ENCODE measurements at regions not wholly inside any gene's neighbourhood (a gene's known extent, or its start where the extent isn't known, plus 50 kb on each side); places are given as distances from the start of the nearest gene placed in this dataset.
A peak's percentile ranks its signal among the peaks of the same experiment; 100 is the strongest.
"Not testable (repeated sequence)": the region's sequence is repeated elsewhere in the genome, so short reads cannot be mapped to it uniquely, and the experiment has no call there.

DNA sequence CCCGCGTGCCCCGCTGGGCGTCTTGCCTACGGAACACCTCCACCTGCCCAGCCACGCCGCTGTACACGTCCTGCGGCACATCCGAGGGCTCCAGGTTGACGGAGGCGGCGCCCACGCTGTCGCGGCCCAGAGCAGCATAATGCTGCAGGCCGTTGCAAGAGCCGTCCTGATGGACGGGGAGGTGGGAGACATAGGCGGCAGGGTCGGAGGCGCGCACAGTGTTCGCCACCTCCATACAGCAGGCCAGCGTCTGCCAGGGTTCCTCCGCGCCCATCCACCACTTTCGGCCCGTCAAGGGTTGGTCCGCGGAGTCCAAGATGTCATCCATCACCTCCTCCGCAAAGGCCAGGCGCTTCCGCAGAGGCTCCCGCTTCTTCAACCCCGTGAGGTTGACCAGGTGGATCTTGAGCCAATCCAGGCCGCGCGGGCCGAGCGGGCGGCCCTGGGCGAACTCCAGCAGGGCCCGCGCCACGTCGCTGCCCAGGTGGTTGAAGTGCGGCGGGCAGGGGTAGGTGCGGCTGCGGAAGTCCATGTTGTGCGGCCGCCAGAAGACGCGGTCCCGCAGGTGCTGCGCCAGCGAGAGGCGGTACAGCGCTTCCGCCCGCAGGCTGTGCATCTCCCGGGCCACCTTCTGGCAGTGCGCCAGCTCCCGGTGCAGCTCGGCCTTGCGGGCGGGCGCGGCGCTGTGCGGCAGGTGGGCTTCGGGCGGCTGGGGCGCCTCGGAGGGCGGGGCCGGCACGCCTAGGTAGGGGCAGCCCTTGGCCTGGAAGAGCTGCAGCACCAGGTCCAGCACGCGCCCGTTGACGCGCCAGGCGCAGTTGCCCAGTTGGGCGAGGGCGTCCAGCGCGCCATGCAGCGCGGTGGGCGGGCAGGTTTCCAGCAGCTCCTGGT, 72.9 kb upstream of the MED13 start:
- H3K36me3 Mint-ChIP-seq (ENCODE audit: low read depth); H3K4me3 Mint-ChIP-seq; H3K4me1 Mint-ChIP-seq; H3K9me3 Mint-ChIP-seq; CTCF ChIA-PET; H3K27ac Mint-ChIP-seq; POLR2A ChIA-PET: not testable (repeated sequence)
- DNase-seq = peak; percentile 16
- peaks cover 29% of the 10 kb centered on the region for H3K27me3 Mint-ChIP-seq

DNA sequence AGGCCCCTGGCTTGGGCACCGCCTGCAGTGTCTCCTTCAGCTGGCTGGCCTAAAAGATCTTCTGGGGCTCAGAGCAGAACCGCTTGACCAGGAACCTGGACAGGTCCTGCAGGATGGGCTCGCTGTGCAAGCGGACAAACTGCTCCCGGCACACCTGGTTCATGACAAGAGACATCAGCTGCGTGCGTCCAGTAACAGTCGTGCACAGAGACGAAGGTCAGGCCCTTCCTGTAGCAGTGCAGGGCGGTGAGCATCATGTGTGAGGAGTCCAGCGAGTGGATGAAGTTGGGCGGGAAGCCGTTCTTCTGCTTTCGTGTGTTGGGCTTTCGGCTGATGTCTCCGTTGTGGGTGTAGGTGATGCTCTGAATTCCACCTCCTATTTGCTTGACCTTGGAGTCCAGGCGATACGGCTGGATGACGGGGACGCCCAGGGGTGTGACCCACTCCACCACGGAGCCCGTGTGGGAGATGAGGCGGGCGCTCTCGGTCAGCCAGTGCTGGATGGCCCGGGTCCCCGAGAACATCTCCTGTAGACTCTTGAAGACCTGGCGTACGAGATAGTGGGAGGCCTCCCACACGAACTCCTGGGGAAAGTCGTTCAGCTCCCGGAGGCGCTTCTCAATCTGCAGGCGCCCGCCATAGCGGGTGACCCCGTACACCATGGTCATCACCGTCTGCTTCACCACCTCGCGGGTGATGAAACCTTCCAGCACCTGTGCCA, 72.1 kb upstream of the MED13 start:
- H3K27ac Mint-ChIP-seq; DNase-seq; H3K36me3 Mint-ChIP-seq (ENCODE audit: low read depth); POLR2A ChIA-PET; H3K4me1 Mint-ChIP-seq; H3K4me3 Mint-ChIP-seq; H3K9me3 Mint-ChIP-seq: not testable (repeated sequence)
- peaks cover 29% of the 10 kb centered on the region for H3K27me3 Mint-ChIP-seq
- CTCF ChIA-PET = interaction anchor here (1.0 kb wide), 1 partner anchor 9 kb away, joined by 3 read pairs; no protein-coding TSS in a partner anchor

DNA sequence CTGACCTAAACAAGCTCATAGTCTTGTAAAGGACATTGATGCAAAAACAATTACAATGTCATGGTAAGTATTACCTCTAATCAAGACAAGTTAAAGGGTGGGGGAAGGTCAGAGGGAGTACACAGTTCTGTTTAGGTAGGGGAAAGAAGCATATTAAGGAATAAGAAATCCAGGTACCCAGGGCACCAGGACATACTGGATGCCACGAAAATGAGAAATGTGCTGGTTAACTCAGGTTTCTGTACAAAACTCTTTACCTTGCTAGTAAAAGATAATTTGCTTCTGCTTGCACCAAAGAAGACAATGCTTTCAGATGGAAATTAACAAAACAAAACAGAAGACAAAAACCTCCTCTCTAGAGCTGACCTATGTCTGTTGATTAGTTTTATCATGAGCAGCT, 70.7 kb upstream of the MED13 start:
- no peak for DNase-seq
- no peak overlapping the region for H3K27ac Mint-ChIP-seq
- POLR2A ChIA-PET = no interaction called here
- H3K4me3 Mint-ChIP-seq = no peak overlapping the region
- no peaks in the 10 kb centered on the region for H3K4me1 Mint-ChIP-seq
- no peaks in the 10 kb centered on the region for H3K9me3 Mint-ChIP-seq
- CTCF ChIA-PET = no interaction called here
- no peaks in the 10 kb centered on the region for H3K36me3 Mint-ChIP-seq (ENCODE audit: low read depth)
- H3K27me3 Mint-ChIP-seq = peaks cover 26% of the 10 kb centered on the region

DNA sequence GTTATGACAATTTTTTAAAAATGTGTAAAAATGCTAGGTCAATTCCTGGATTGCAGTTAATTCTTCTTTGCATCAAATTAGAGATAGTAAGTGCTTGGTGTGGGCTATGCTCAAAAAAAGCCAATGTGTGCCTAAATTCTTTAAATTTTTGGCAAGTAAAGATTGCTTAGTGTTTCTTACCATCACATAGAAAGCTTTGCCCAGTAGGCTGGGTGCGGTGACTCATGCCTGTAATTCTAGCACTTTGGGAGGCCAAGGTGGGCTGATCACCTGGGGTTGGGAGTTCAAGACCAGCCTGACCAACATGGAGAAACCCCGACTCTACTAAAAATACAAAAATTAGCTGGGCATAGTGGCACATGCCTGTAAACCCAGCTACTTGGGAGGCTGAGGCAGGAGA, 70.0 kb upstream of the MED13 start:
- H3K36me3 Mint-ChIP-seq (ENCODE audit: low read depth); H3K9me3 Mint-ChIP-seq; POLR2A ChIA-PET; DNase-seq; H3K4me1 Mint-ChIP-seq; H3K4me3 Mint-ChIP-seq; H3K27ac Mint-ChIP-seq; CTCF ChIA-PET: not testable (repeated sequence)
- H3K27me3 Mint-ChIP-seq = peaks cover 23% of the 10 kb centered on the region

DNA sequence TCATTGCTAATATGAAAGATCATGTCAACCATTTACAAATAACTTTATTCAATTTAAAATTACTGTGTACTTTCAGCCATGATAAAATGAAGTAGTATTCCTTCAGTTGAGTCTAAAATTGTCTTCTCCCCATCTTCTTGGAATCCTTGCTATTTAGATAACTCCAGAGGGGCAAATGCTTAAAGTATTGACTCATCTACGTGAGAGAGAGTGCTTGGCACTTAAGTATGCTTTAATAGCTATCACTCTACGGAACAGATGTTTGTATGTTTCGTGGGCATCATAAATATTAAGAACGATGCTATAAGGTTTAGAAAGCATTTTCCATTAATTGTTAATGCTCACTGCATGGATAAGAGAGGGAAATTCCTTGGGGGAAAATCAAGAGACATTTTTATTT, 69.3 kb upstream of the MED13 start:
- POLR2A ChIA-PET = no interaction called here
- Mint-ChIP-seq H3K4me1 (no peaks in the 10 kb centered on the region), H3K27me3 (peaks cover 22% of the 10 kb centered on the region), H3K4me3 (no peak overlapping the region), H3K36me3 (ENCODE audit: low read depth) (no peaks in the 10 kb centered on the region), H3K27ac (no peak overlapping the region), H3K9me3 (no peaks in the 10 kb centered on the region)
- CTCF ChIA-PET = no interaction called here
- no peak for DNase-seq

DNA sequence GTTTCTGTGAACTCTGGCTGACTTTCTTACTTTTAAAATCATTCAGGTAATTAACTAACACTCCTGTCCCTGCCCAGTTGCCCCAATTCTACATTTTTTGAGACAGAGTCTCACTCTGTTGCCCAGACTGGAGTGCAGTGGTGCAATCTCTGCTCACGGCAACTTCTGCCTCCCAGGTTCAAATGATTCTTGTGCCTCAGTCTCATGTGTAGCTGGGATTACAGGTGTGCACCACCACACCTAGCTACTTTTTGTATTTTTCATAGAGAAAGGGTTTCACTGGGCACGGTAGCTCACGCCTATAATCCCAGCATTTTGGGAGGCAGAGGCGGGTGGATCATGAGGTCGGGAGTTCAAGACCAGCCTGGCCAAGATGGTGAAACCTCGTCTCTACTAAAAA, 66.2 kb upstream of the MED13 start:
- H3K27ac Mint-ChIP-seq; DNase-seq; POLR2A ChIA-PET; H3K4me1 Mint-ChIP-seq; H3K4me3 Mint-ChIP-seq; CTCF ChIA-PET; H3K27me3 Mint-ChIP-seq; H3K36me3 Mint-ChIP-seq (ENCODE audit: low read depth); H3K9me3 Mint-ChIP-seq: not testable (repeated sequence)

DNA sequence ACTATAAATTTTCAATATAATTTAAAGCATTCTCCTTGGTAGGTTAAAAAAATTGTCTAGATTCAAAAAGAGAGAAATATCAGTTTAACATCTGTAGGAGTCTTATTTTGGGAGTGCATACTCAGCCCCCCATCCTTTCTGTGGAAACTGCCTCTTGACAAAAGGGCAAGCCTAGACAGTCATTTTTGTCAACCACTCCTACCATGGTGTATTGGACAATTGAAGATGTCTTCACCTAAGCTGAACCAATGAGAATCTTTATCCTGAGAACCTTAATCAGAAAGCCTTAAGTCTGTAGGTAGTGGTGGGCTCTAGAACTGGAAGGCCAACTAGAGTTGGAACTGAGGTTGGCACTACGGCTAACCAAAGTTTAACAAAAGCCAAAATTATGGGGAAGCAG, 65.7 kb upstream of the MED13 start:
- CTCF ChIA-PET = no interaction called here
- POLR2A ChIA-PET = no interaction called here
- no peaks in the 10 kb centered on the region for H3K9me3 Mint-ChIP-seq
- no peak overlapping the region for H3K27ac Mint-ChIP-seq
- no peak for DNase-seq
- peaks cover 10% of the 10 kb centered on the region for H3K27me3 Mint-ChIP-seq
- no peaks in the 10 kb centered on the region for H3K36me3 Mint-ChIP-seq (ENCODE audit: low read depth)
- H3K4me3 Mint-ChIP-seq = no peak overlapping the region
- H3K4me1 Mint-ChIP-seq = peaks cover 5% of the 10 kb centered on the region

DNA sequence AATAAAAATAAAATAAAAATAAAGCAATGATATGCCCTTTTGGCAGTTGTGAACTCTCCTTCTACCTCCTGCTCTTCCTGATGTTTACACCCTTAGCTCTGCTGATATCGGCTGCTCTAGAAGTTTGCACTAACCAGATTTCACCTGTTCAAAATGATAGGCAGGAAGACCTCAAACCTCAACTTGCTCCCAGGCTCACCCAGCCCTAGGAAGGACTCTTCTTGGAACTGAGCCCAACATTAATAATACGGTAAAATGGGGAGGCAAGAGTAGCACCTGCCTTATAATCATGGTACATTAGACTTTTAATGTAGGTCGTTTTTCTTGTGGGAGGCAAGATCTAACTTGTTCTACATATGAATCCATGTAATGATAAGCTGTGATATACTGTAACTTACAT, 61.2 kb upstream of the MED13 start:
- peaks cover 8% of the 10 kb centered on the region for H3K4me1 Mint-ChIP-seq

GRCh38 chr17:62125307-62125706, 60.2 kb upstream of the MED13 start:
- DNase-seq = no peak
- no peaks in the 10 kb centered on the region for H3K9me3 Mint-ChIP-seq
- peaks cover 16% of the 10 kb centered on the region for H3K27me3 Mint-ChIP-seq
- ChIA-PET CTCF (no interaction called here), POLR2A (no interaction called here)
- H3K36me3 Mint-ChIP-seq (ENCODE audit: low read depth) = peaks cover 2% of the 10 kb centered on the region
- H3K4me1 Mint-ChIP-seq = peaks cover 16% of the 10 kb centered on the region
- H3K4me3 Mint-ChIP-seq = no peak overlapping the region
- H3K27ac Mint-ChIP-seq = no peak overlapping the region

More for the DNA sequence above, 61.2 kb upstream of the MED13 start:
- Mint-ChIP-seq H3K27me3 (peaks cover 12% of the 10 kb centered on the region), H3K27ac (no peak overlapping the region), H3K36me3 (ENCODE audit: low read depth) (peaks cover 1% of the 10 kb centered on the region), H3K9me3 (no peaks in the 10 kb centered on the region), H3K4me3 (no peak overlapping the region)
- ChIA-PET CTCF (no interaction called here), POLR2A (no interaction called here)
- DNase-seq = no peak

- peaks cover 2% of the 10 kb centered on the region for H3K36me3 Mint-ChIP-seq (ENCODE audit: low read depth)
- H3K9me3 Mint-ChIP-seq = no peaks in the 10 kb centered on the region
- H3K27ac Mint-ChIP-seq = no peak overlapping the region
- ChIA-PET POLR2A (no interaction called here), CTCF (interaction anchor here (1.8 kb wide), 1 partner anchor 12 kb away, joined by 4 read pairs; no protein-coding TSS in a partner anchor)
- peaks cover 18% of the 10 kb centered on the region for H3K4me1 Mint-ChIP-seq
- H3K4me3 Mint-ChIP-seq = no peak overlapping the region
- DNase-seq = no peak
- H3K27me3 Mint-ChIP-seq = peaks cover 12% of the 10 kb centered on the region
Observed at GRCh38 chr17:62121025-62121730, 56.1 kb upstream of the MED13 start.

DNA sequence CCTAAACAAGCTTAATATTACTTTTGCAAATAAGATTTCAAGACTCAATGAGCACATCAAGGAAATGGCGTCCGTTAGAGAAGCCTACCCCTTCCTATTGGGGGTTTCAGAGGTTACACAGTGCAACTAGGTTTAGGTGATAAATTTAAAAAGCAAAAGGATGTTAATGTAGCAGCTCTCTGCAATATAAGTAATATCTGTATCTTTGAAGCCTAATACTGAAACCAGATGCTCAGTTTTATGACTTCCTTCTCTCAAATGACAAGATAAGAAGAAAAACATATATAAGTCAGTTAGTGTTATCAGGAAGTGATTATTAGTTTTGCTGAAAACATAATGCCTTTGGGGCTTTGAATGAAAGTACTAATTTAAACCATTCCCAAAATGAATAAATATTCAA, 54.3 kb upstream of the MED13 start:
- H3K4me1 Mint-ChIP-seq = peaks cover 15% of the 10 kb centered on the region
- H3K27ac Mint-ChIP-seq = no peak overlapping the region
- no peak for DNase-seq
- peaks cover 9% of the 10 kb centered on the region for H3K27me3 Mint-ChIP-seq
- CTCF ChIA-PET = no interaction called here
- H3K9me3 Mint-ChIP-seq = no peaks in the 10 kb centered on the region
- POLR2A ChIA-PET = no interaction called here
- no peak overlapping the region for H3K4me3 Mint-ChIP-seq
- H3K36me3 Mint-ChIP-seq (ENCODE audit: low read depth) = peaks cover 2% of the 10 kb centered on the region

Data from activated CD4-positive, alpha-beta T cell treated with anti-CD3 and anti-CD28 coated beads, Interleukin-2, amount 10 ng/mL, durations not matched to agents 7 days and 5 days (primary cell).